ENCODE measurements at regions not wholly inside any gene's neighbourhood (a gene's known extent, or its start where the extent isn't known, plus 50 kb on each side); places are given as distances from the start of the nearest gene placed in this dataset.

DNA sequence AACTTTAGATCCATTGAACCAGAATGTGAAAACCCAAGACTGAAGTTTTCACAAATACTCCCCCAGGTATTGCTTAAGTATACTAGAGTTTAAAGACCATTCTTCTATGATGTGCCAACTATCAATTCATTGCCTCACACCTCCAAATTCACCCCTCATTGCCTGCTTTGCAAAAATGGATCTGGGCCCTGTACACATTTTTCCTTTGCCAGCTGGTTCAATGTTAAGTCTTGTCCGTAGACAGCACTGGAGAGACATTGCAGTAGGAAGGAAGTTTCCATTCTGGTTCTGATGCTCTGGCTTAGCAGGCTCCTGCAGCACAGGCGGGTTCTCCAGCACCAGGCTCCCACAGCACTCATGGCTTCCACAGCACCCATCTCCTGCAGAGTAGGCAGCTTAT lies 130.0 kb downstream of the PROX1 start:
- Histone ChIP-seq H3K9me3 (replicated peaks; ENCODE audit: control insufficient read depth, insufficient read depth, low read length) (peaks cover 2% of the 10 kb centered on the region; the same call in 2 of the 3 replicates), H3K27ac (ENCODE audit: control insufficient read depth, insufficient read depth) (no peak overlapping the region), H4K20me1 (ENCODE audit: control insufficient read depth, insufficient read depth) (no peaks in the 10 kb centered on the region), H3K79me2 (ENCODE audit: control insufficient read depth, insufficient read depth, low read length) (no peaks in the 10 kb centered on the region), H3K4me1 (ENCODE audit: control insufficient read depth, insufficient read depth, low read length) (no peaks in the 10 kb centered on the region), H3K27me3 (replicated peaks in 1 of 2; ENCODE audit: control insufficient read depth in 2 of 2, insufficient read depth in 2 of 2, low read length in 1 of 2) (no peaks in the 10 kb centered on the region), H3K36me3 (ENCODE audit: control insufficient read depth in 2 of 2, insufficient read depth in 2 of 2, low read length in 1 of 2) (no peaks in the 10 kb centered on the region), H3K9ac (ENCODE audit: control insufficient read depth, insufficient read depth, low read length) (no peak overlapping the region), H3K4me3 (no peak overlapping the region), H3K4me2 (ENCODE audit: control insufficient read depth, insufficient read depth) (no peak overlapping the region), H2AFZ (ENCODE audit: control insufficient read depth, low read depth, low read length) (no peak overlapping the region)
- ChIA-PET CTCF (no interaction called here), RAD21 (ENCODE audit: unreplicated experiment) (no interaction called here), POLR2A (no interaction called here), SMC1A (ENCODE audit: uncharacterized antibody, unreplicated experiment) (no interaction called here)
- WGBS (ENCODE audit: insufficient coverage, insufficient replicate concordance, low lambda C conversion rate, missing lambda C conversion rate) = 8% methylated on average over 2 of the region's 2 CpGs
- FAIRE-seq (no peak), ATAC-seq (no peak), DNase-seq (ENCODE audit: low read depth, low spot score) (no peak)
- intact Hi-C loops (cut with micrococcal nuclease; ENCODE audit: unreplicated experiment) (no loop called here), in situ Hi-C loops (cut with MboI) (no loop called here)
- no peak for TF ChIP-seq MYB (IDR thresholded peaks at IDR 0.05; ENCODE audit: borderline replicate concordance, low read depth, low read length)
- no peak for TF ChIP-seq NBN (IDR thresholded peaks at IDR 0.05)
- no peak for TF ChIP-seq GATAD2B (conservative IDR thresholded peaks at IDR 0.05; ENCODE audit: low read depth)
- TF ChIP-seq, protein P1, sequence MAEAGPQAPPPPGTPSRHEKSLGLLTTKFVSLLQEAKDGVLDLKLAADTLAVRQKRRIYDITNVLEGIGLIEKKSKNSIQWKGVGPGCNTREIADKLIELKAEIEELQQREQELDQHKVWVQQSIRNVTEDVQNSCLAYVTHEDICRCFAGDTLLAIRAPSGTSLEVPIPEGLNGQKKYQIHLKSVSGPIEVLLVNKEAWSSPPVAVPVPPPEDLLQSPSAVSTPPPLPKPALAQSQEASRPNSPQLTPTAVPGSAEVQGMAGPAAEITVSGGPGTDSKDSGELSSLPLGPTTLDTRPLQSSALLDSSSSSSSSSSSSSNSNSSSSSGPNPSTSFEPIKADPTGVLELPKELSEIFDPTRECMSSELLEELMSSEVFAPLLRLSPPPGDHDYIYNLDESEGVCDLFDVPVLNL (IDR thresholded peaks at IDR 0.05; ENCODE audit: low read depth, low read length) = no peak
- TF ChIP-seq ZZZ3 (IDR thresholded peaks at IDR 0.05; ENCODE audit: control insufficient read depth, insufficient read length, low read depth) = no peak
- no peak for TF ChIP-seq IKZF1 (conservative IDR thresholded peaks at IDR 0.05)
- TF ChIP-seq CREB1 (IDR thresholded peaks at IDR 0.05; ENCODE audit: low read depth) = no peak
- TF ChIP-seq RAD51 (IDR thresholded peaks at IDR 0.05) = no peak
- TF ChIP-seq, protein P2, sequence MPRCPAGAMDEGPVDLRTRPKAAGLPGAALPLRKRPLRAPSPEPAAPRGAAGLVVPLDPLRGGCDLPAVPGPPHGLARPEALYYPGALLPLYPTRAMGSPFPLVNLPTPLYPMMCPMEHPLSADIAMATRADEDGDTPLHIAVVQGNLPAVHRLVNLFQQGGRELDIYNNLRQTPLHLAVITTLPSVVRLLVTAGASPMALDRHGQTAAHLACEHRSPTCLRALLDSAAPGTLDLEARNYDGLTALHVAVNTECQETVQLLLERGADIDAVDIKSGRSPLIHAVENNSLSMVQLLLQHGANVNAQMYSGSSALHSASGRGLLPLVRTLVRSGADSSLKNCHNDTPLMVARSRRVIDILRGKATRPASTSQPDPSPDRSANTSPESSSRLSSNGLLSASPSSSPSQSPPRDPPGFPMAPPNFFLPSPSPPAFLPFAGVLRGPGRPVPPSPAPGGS (IDR thresholded peaks at IDR 0.05; ENCODE audit: borderline replicate concordance, insufficient read depth, low read depth, low read length, poor library complexity, severe bottlenecking) = no peak
- TF ChIP-seq, protein P3, sequence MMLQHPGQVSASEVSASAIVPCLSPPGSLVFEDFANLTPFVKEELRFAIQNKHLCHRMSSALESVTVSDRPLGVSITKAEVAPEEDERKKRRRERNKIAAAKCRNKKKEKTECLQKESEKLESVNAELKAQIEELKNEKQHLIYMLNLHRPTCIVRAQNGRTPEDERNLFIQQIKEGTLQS (IDR thresholded peaks at IDR 0.05; ENCODE audit: borderline replicate concordance, extremely low read depth, low read depth, low read length) = no peak
- TF ChIP-seq, protein P4, sequence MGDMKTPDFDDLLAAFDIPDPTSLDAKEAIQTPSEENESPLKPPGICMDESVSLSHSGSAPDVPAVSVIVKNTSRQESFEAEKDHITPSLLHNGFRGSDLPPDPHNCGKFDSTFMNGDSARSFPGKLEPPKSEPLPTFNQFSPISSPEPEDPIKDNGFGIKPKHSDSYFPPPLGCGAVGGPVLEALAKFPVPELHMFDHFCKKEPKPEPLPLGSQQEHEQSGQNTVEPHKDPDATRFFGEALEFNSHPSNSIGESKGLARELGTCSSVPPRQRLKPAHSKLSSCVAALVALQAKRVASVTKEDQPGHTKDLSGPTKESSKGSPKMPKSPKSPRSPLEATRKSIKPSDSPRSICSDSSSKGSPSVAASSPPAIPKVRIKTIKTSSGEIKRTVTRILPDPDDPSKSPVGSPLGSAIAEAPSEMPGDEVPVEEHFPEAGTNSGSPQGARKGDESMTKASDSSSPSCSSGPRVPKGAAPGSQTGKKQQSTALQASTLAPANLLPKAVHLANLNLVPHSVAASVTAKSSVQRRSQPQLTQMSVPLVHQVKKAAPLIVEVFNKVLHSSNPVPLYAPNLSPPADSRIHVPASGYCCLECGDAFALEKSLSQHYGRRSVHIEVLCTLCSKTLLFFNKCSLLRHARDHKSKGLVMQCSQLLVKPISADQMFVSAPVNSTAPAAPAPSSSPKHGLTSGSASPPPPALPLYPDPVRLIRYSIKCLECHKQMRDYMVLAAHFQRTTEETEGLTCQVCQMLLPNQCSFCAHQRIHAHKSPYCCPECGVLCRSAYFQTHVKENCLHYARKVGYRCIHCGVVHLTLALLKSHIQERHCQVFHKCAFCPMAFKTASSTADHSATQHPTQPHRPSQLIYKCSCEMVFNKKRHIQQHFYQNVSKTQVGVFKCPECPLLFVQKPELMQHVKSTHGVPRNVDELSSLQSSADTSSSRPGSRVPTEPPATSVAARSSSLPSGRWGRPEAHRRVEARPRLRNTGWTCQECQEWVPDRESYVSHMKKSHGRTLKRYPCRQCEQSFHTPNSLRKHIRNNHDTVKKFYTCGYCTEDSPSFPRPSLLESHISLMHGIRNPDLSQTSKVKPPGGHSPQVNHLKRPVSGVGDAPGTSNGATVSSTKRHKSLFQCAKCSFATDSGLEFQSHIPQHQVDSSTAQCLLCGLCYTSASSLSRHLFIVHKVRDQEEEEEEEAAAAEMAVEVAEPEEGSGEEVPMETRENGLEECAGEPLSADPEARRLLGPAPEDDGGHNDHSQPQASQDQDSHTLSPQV (IDR thresholded peaks at IDR 0.05) = no peak
- no peak for TF ChIP-seq STAT1 (conservative IDR thresholded peaks at IDR 0.05)
- TF ChIP-seq, protein P5, sequence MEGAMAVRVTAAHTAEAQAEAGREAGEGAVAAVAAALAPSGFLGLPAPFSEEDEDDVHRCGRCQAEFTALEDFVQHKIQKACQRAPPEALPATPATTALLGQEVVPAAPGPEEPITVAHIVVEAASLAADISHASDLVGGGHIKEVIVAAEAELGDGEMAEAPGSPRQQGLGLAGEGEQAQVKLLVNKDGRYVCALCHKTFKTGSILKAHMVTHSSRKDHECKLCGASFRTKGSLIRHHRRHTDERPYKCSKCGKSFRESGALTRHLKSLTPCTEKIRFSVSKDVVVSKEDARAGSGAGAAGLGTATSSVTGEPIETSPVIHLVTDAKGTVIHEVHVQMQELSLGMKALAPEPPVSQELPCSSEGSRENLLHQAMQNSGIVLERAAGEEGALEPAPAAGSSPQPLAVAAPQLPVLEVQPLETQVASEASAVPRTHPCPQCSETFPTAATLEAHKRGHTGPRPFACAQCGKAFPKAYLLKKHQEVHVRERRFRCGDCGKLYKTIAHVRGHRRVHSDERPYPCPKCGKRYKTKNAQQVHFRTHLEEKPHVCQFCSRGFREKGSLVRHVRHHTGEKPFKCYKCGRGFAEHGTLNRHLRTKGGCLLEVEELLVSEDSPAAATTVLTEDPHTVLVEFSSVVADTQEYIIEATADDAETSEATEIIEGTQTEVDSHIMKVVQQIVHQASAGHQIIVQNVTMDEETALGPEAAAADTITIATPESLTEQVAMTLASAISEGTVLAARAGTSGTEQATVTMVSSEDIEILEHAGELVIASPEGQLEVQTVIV (IDR thresholded peaks at IDR 0.05; ENCODE audit: borderline replicate concordance, partially characterized antibody) = no peak
- no peak for TF ChIP-seq SRF (IDR thresholded peaks at IDR 0.05; ENCODE audit: low read depth in 2 of 2, low read length in 2 of 2)
- TF ChIP-seq TCF12 (IDR thresholded peaks at IDR 0.05; ENCODE audit: low read depth, low read length) = no peak
- TF ChIP-seq BRCA1 (IDR thresholded peaks at IDR 0.05; ENCODE audit: low read depth, low read length) = no peak
- no peak for TF ChIP-seq HCFC1 (IDR thresholded peaks at IDR 0.05; ENCODE audit: low read length)
- BruUV-seq (replicated peaks) = no TSS peak

Measured in GM12878 (cell line).